ENCODE measurements at regions not wholly inside any gene's neighbourhood (a gene's known extent, or its start where the extent isn't known, plus 50 kb on each side); places are given as distances from the start of the nearest gene placed in this dataset.

DNA sequence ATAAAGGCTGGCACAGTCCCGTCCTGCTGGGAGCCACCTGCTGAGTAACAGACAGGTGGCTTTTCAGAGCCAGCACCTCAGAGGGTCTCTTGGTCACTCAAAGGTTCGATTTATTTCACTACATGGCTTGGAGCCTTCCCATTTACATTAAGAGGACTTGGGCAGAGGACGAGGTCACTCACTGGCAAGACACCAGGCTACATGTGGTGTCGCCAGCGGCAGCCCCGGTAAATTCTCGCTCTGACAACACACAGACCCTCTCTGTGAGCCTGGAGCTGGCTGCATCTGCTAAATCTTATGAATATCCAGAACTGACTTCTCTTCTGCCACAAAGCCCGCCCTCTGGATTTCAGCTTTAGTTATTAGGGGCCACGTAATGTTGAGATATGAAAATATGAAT is 254.7 kb downstream of the VAPA start:
- no peak for TF ChIP-seq CTCF (conservative IDR thresholded peaks at IDR 0.05)
- Histone ChIP-seq H3K18ac (ENCODE audit: insufficient read length, low read depth, low read length) (no peak overlapping the region), H3T11ph (ENCODE audit: low read length) (no peak overlapping the region), H4K8ac (replicated peaks; ENCODE audit: insufficient read length, low read depth, low read length) (no peak overlapping the region), H2BK15ac (ENCODE audit: low read depth, low read length) (no peak overlapping the region), H3K9ac (ENCODE audit: extremely low read depth, insufficient read length, low read length) (no peak overlapping the region), H3K4me1 (ENCODE audit: insufficient read depth, low read length) (no peaks in the 10 kb centered on the region), H2AK5ac (ENCODE audit: insufficient read length, low read length) (no peak overlapping the region), H4K91ac (ENCODE audit: insufficient read length, low read depth, low read length) (no peak overlapping the region), H3K4me2 (ENCODE audit: insufficient read depth, insufficient read length, low read length) (no peak overlapping the region), H2BK20ac (ENCODE audit: low read depth, low read length, poor library complexity, severe bottlenecking) (no peak overlapping the region), H3K23ac (ENCODE audit: insufficient read length, low read depth, low read length) (no peak overlapping the region), H2AFZ (ENCODE audit: low read length) (no peak overlapping the region), H4K5ac (ENCODE audit: insufficient read length, low read depth, low read length) (no peak overlapping the region), H3K27ac (ENCODE audit: insufficient read length, low read depth, low read length) (no peak overlapping the region), H3K23me2 (ENCODE audit: insufficient read length, low read depth, low read length, poor library complexity, severe bottlenecking) (no peaks in the 10 kb centered on the region), H3K27me3 (ENCODE audit: insufficient read depth, low read length) (no peaks in the 10 kb centered on the region), H3K56ac (ENCODE audit: insufficient read length, low read depth, low read length) (no peak overlapping the region), H3K9me3 (ENCODE audit: control insufficient read depth, low read depth, low read length) (no peaks in the 10 kb centered on the region), H2BK120ac (ENCODE audit: low read depth, low read length, poor library complexity, severe bottlenecking) (no peak overlapping the region), H2BK5ac (ENCODE audit: insufficient read length, low read length) (no peak overlapping the region), H3K14ac (ENCODE audit: insufficient read depth, low read length) (no peak overlapping the region), H3K79me1 (ENCODE audit: insufficient read depth, low read depth, low read length, poor library complexity, severe bottlenecking) (no peaks in the 10 kb centered on the region), H2BK12ac (ENCODE audit: insufficient read length, low read depth, low read length) (no peak overlapping the region), H4K20me1 (ENCODE audit: control insufficient read depth, insufficient read depth, insufficient read length) (no peaks in the 10 kb centered on the region), H3K4ac (ENCODE audit: low read depth, low read length) (no peak overlapping the region), H3K79me2 (ENCODE audit: insufficient read depth, low read length) (no peaks in the 10 kb centered on the region)
- DNase-seq: no peak
- no CpG with 5 or more reads among the region's 9 CpGs for WGBS (ENCODE audit: extremely low coverage, insufficient read length, low lambda C conversion rate)
- Mint-ChIP-seq H3K27me3 (ENCODE audit: low read depth) (no peaks in the 10 kb centered on the region), H3K4me3 (no peak overlapping the region), H3K36me3 (ENCODE audit: insufficient read depth in 1 of 3, low read depth in 3 of 3) (no peaks in the 10 kb centered on the region; a peak in 1 of 7 replicates), H3K4me1 (peaks cover 3 to 10% of the 10 kb centered on the region in 2 experiments; a peak in 3 of 4 replicates), H3K9me3 (no peaks in the 10 kb centered on the region; a peak in 2 of 5 replicates), H3K27ac (no peak overlapping the region)

Measured in H9 (cell line).